ENCODE measurements at regions not wholly inside any gene's neighbourhood (a gene's known extent, or its start where the extent isn't known, plus 50 kb on each side); places are given as distances from the start of the nearest gene placed in this dataset.

DNA sequence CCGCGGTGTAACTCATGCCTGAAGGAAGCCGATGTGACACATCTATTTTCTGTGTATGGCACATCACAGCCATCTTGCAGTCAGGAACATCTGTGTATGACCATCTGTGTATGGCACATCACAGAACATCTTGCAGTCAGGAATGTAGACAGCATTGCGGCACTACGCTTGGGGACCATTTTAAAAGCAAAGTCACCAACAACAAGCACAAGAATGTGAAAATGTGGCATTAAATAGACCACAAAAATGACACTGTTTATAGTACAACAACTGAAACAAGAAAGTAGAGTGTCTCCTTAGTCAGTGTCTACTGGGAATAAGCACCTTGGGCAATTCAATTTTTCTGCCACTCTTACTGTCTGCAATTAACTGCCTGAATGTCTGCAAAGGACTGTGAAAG lies 124.4 kb downstream of the HGF start (continued):
- TF ChIP-seq BCL11A (IDR thresholded peaks at IDR 0.05; ENCODE audit: low read depth in 2 of 2, low read length in 2 of 2) (no peak), RFX5 (IDR thresholded peaks at IDR 0.05; ENCODE audit: borderline replicate concordance, low read depth, low read length) (no peak), RNF2 (IDR thresholded peaks at IDR 0.05; ENCODE audit: borderline replicate concordance, low read depth, low read length, missing control alignments, poor library complexity, severe bottlenecking) (no peak), SIX5 (IDR thresholded peaks at IDR 0.05; ENCODE audit: low read depth, low read length) (no peak)
